ENCODE measurements at regions not wholly inside any gene's neighbourhood (a gene's known extent, or its start where the extent isn't known, plus 50 kb on each side); places are given as distances from the start of the nearest gene placed in this dataset.

DNA sequence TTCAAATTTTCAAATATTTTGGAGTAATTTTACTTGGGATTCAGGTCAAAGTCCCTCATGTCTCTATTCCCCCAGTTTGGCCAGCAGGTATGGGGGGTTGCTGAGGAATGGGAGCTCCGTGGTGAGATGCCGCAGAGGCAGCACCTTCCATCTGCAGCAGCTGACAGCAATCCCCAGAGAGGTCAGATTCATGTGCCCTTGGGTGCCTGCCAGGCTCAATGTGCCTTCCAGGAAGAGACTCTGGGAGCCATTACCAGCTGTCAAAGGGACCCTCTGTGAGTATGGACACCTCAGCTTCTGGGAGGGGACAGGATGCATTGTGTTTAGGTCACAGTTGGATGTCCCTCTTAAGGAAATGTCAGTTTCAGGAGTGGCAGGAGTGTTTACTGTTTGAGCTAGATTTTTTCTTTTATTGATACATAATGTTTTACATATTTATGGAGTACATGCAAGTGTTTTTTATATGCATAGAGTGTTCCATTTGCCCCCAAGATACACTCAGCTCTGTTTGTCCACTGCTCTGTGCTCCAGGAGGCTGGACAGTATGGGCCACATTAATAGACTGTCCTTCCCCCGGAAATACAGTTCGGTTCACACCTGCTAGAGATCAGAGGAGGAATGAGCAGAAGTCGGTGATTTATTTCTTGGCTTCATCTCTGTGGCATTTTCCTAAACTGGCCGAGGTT lies 75.3 kb upstream of the GRB10 start (continued):
- TF ChIP-seq PRDM15 (CRISPR knock-in tag; IDR thresholded peaks at IDR 0.05) = no peak
- no peak for TF ChIP-seq SOX15 (CRISPR knock-in tag; IDR thresholded peaks at IDR 0.05)
- no peak for TF ChIP-seq NFE2L1 (CRISPR knock-in tag; IDR thresholded peaks at IDR 0.05)
- TF ChIP-seq USF2 (CRISPR knock-in tag; IDR thresholded peaks at IDR 0.05) = no peak
- TF ChIP-seq NR3C1 (CRISPR knock-in tag; conservative IDR thresholded peaks at IDR 0.05; ENCODE audit: low read depth) = no peak
- TF ChIP-seq, protein P1, sequence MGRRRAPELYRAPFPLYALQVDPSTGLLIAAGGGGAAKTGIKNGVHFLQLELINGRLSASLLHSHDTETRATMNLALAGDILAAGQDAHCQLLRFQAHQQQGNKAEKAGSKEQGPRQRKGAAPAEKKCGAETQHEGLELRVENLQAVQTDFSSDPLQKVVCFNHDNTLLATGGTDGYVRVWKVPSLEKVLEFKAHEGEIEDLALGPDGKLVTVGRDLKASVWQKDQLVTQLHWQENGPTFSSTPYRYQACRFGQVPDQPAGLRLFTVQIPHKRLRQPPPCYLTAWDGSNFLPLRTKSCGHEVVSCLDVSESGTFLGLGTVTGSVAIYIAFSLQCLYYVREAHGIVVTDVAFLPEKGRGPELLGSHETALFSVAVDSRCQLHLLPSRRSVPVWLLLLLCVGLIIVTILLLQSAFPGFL (CRISPR knock-in tag; IDR thresholded peaks at IDR 0.05; ENCODE audit: borderline replicate concordance) = no peak
- TF ChIP-seq ZNF138 (CRISPR knock-in tag; conservative IDR thresholded peaks at IDR 0.05) = no peak
- no peak for TF ChIP-seq PRRX2 (CRISPR knock-in tag; IDR thresholded peaks at IDR 0.05)
- no peak for TF ChIP-seq ZNF281 (CRISPR knock-in tag; IDR thresholded peaks at IDR 0.05)
- no peak for TF ChIP-seq MYBL2 (CRISPR knock-in tag; IDR thresholded peaks at IDR 0.05)

- no peak overlapping the region for H3K4me3 Mint-ChIP-seq
- no peak for ATAC-seq
- H3K36me3 Mint-ChIP-seq = no peaks in the 10 kb centered on the region
- POLR2A ChIA-PET = no interaction called here
- H3K27me3 Mint-ChIP-seq (ENCODE audit: low read depth) = peaks cover 4% of the 10 kb centered on the region
- no peak overlapping the region for H3K27ac Mint-ChIP-seq
- H3K9me3 Mint-ChIP-seq = peaks cover 6% of the 10 kb centered on the region; the same call in 1 of the 2 replicates
- CTCF ChIA-PET = no interaction called here
- H3K4me1 Mint-ChIP-seq = 0 out of 2 replicates have a peak, but pooled peaks cover 2% of the 10 kb centered on the region
- no peak for DNase-seq (ENCODE audit: low spot score)
- TF ChIP-seq CBFB (CRISPR knock-in tag; IDR thresholded peaks at IDR 0.05; ENCODE audit: low read depth) (no peak), CTCF (IDR thresholded peaks at IDR 0.05) (no peak), ZNF281 (CRISPR knock-in tag; IDR thresholded peaks at IDR 0.05) (no peak), FOXP4 (CRISPR knock-in tag; IDR thresholded peaks at IDR 0.05) (no peak), ZNF512 (CRISPR knock-in tag; IDR thresholded peaks at IDR 0.05; ENCODE audit: borderline replicate concordance) (no peak)
Observed at GRCh38 chr7:50856806-50857205, 74.1 kb upstream of the GRB10 start.

Data from WTC11 (cell line).